ENCODE measurements at regions not wholly inside any gene's neighbourhood (a gene's known extent, or its start where the extent isn't known, plus 50 kb on each side); places are given as distances from the start of the nearest gene placed in this dataset.

- TF ChIP-seq CTCF (IDR thresholded peaks at IDR 0.05; ENCODE audit: low read length) = no peak
- TF ChIP-seq EZH2 (IDR thresholded peaks at IDR 0.05; ENCODE audit: borderline replicate concordance, low read length) = no peak
Observed at GRCh38 chr9:26399556-26399955, 493.0 kb downstream of the CAAP1 start.
